H1 (cell line): ENCODE measurements at regions not wholly inside any gene's neighbourhood (a gene's known extent, or its start where the extent isn't known, plus 50 kb on each side); places are given as distances from the start of the nearest gene placed in this dataset.
A peak's percentile ranks its signal among the peaks of the same experiment; 100 is the strongest.

Experiments
- CTCF ChIA-PET: fragments of 300-600 bp; sonication (Branson Sonifier 250); formaldehyde crosslinking; loops from one replicate; lab custom pipeline; 2021; ENCODE audit not compliant: partially characterized antibody; lab: Charles Lee
- POLR2A ChIA-PET: fragments of 300-600 bp; sonication (Branson Sonifier 250); formaldehyde crosslinking; loops from one replicate; lab custom pipeline; 2021; ENCODE audit warnings: inconsistent platforms; ENCODE audit not compliant: partially characterized antibody; lab: Charles Lee
- DNase-seq, 2 experiments: peaks; one replicate each; pipeline versions ENCODE4 v3.0.0 to v3.0.0-alpha.2; 2010 to 2022; ENCODE audit warnings: low spot score in 2 of 2, low read depth in 1 of 2, mixed read lengths in 1 of 2
- FAIRE-seq: peaks from 2 replicates; lab custom pipeline; 2011; peaks lifted over from hg19 to GRCh38; lab: Jason Lieb, UNC
- H2AFZ ChIP-seq: 2 replicates; pipeline ENCODE4 v1.8.1; 2012; ENCODE audit warnings: low read length, inconsistent platforms
- H2AK5ac ChIP-seq: 2 replicates; pipeline ENCODE4 v1.6.1; 2013; ENCODE audit warnings: low read depth, low read length
- H2BK120ac ChIP-seq: replicated peaks from 2 replicates; pipeline ENCODE3; 2013; ENCODE audit warnings: low read depth, low read length, inconsistent platforms
- H2BK12ac ChIP-seq: 2 replicates; pipeline ENCODE4 v1.6.1; 2013; ENCODE audit warnings: low read depth, low read length
- H2BK15ac ChIP-seq: 2 replicates; pipeline ENCODE4 v1.6.1; 2013; ENCODE audit warnings: low read length
- H2BK20ac ChIP-seq: 2 replicates; pipeline ENCODE4 v1.6.1; 2013; ENCODE audit warnings: low read length
- H2BK5ac ChIP-seq: 2 replicates; pipeline ENCODE4 v1.6.1; 2013; ENCODE audit warnings: low read depth, low read length
- H3K14ac ChIP-seq: 2 replicates; pipeline ENCODE4 v1.6.1; 2013; ENCODE audit warnings: inconsistent platforms; ENCODE audit not compliant: insufficient read length
- H3K18ac ChIP-seq: 2 replicates; pipeline ENCODE4 v1.6.1; 2013; ENCODE audit warnings: low read length; ENCODE audit errors: extremely low read depth
- H3K23ac ChIP-seq: 2 replicates; pipeline ENCODE4 v1.6.1; 2013; ENCODE audit warnings: inconsistent platforms; ENCODE audit not compliant: insufficient read length
- H3K23me2 ChIP-seq: 2 replicates; pipeline ENCODE4 v1.6.1; 2013; ENCODE audit warnings: low read depth, low read length
- H3K27ac ChIP-seq: 2 replicates; pipeline ENCODE4 v1.6.1; 2011; ENCODE audit warnings: low read depth, low read length, inconsistent platforms
- H3K27me3 ChIP-seq, 4 experiments: replicated peaks in 1 of 4; 1 replicate in 1 of 4; 2 replicates in 3 of 4; pipeline versions ENCODE4 v1.6.1 to v1.8.1; 2011 to 2013; ENCODE audit warnings: low read length in 3 of 4, mild to moderate bottlenecking in 3 of 4, inconsistent platforms in 2 of 4, mixed read lengths in 2 of 4, moderate library complexity in 1 of 4; ENCODE audit not compliant: control insufficient read depth in 3 of 4, insufficient read depth in 3 of 4; ENCODE audit errors: extremely low read depth in 1 of 4
- H3K36me3 ChIP-seq, 4 experiments: 2 replicates each; pipeline versions ENCODE4 v1.6.1 to v1.8.1; 2011 to 2013; ENCODE audit warnings: mild to moderate bottlenecking in 4 of 4, low read length in 3 of 4, moderate library complexity in 2 of 4, control low read depth in 1 of 4, inconsistent platforms in 1 of 4; ENCODE audit not compliant: insufficient read depth in 4 of 4, control insufficient read depth in 2 of 4
- H3K4ac ChIP-seq: replicated peaks from 2 replicates; pipeline ENCODE3; 2013; ENCODE audit warnings: low read length, low read depth, mixed read lengths, inconsistent platforms; ENCODE audit not compliant: insufficient read length
- H3K4me1 ChIP-seq, 4 experiments: replicated peaks in 1 of 4; 1 replicate in 1 of 4; 2 replicates in 3 of 4; pipeline versions ENCODE4 v1.6.1 to v1.8.1; 2011 to 2013; ENCODE audit warnings: low read length in 3 of 4, inconsistent platforms in 2 of 4, mixed read lengths in 1 of 4; ENCODE audit not compliant: insufficient read depth in 4 of 4, control insufficient read depth in 3 of 4
- H3K4me2 ChIP-seq, 2 experiments: 2 replicates each; pipeline versions ENCODE4 v1.6.1 to v1.8.1; 2011 to 2013; ENCODE audit warnings: low read depth in 2 of 2, low read length in 2 of 2, control low read depth in 1 of 2, inconsistent platforms in 1 of 2, mild to moderate bottlenecking in 1 of 2; ENCODE audit not compliant: insufficient read depth in 1 of 2
- H3K4me3 ChIP-seq, 4 experiments: fragments of 200-600, 300-600 bp in 1 of 4; sonication (generic), shearing (Covaris generic), sonication (Bioruptor Twin) in 1 of 4; 2 replicates each; pipeline versions ENCODE4 v1.5.1 to v1.8.1; 2011 to 2016; ENCODE audit warnings: low read length in 4 of 4, low read depth in 3 of 4, control low read depth in 2 of 4, inconsistent platforms in 2 of 4, mild to moderate bottlenecking in 2 of 4, mixed read lengths in 1 of 4, moderate library complexity in 1 of 4; ENCODE audit not compliant: insufficient read depth in 2 of 4; ENCODE audit errors: extremely low read depth in 1 of 4
- H3K56ac ChIP-seq: replicated peaks from 2 replicates; pipeline ENCODE3; 2013; ENCODE audit warnings: low read depth, mild to moderate bottlenecking, mixed read lengths, low read length, inconsistent platforms; ENCODE audit not compliant: insufficient read length
- H3K79me1 ChIP-seq: 2 replicates; pipeline ENCODE4 v1.6.1; 2013; ENCODE audit warnings: low read depth, low read length, control low read depth
- H3K79me2 ChIP-seq, 2 experiments: 2 replicates each; pipeline versions ENCODE4 v1.6.1 to v1.8.1; 2012 to 2013; ENCODE audit warnings: low read length in 2 of 2, mild to moderate bottlenecking in 2 of 2, inconsistent platforms in 1 of 2; ENCODE audit not compliant: insufficient read depth in 2 of 2, control insufficient read depth in 1 of 2
- H3K9ac ChIP-seq, 4 experiments: replicated peaks in 1 of 4; 1 replicate in 1 of 4; 2 replicates in 3 of 4; pipeline versions ENCODE4 v1.6.1 to v1.8.1; 2011 to 2013; ENCODE audit warnings: low read depth in 3 of 4, low read length in 3 of 4, control low read depth in 2 of 4, mild to moderate bottlenecking in 2 of 4, moderate library complexity in 2 of 4, inconsistent platforms in 1 of 4; ENCODE audit errors: extremely low read depth in 1 of 4
- H3K9me3 ChIP-seq, 2 experiments: 2 replicates each; pipeline versions ENCODE4 v1.6.1 to v1.8.1; 2012 to 2013; ENCODE audit warnings: mild to moderate bottlenecking in 2 of 2, moderate library complexity in 2 of 2, control low read depth in 1 of 2, inconsistent platforms in 1 of 2, low read depth in 1 of 2, low read length in 1 of 2, mixed read lengths in 1 of 2; ENCODE audit not compliant: insufficient read depth in 2 of 2
- H4K20me1 ChIP-seq, 2 experiments: replicated peaks in 1 of 2; 2 replicates each; pipeline versions ENCODE3 to v1.8.1; 2011 to 2013; ENCODE audit warnings: inconsistent platforms in 2 of 2, low read length in 2 of 2, mild to moderate bottlenecking in 1 of 2; ENCODE audit not compliant: insufficient read depth in 2 of 2, control insufficient read depth in 1 of 2
- H4K5ac ChIP-seq: 2 replicates; pipeline ENCODE4 v1.6.1; 2013; ENCODE audit warnings: low read length, low read depth, mixed read lengths, inconsistent platforms; ENCODE audit not compliant: insufficient read length
- H4K8ac ChIP-seq: 2 replicates; pipeline ENCODE4 v1.8.0; 2013; ENCODE audit warnings: mild to moderate bottlenecking, moderate library complexity, low read length, inconsistent platforms; ENCODE audit not compliant: insufficient read depth; ENCODE audit errors: extremely low read depth
- H4K91ac ChIP-seq: replicated peaks from 2 replicates; pipeline ENCODE3; 2013; ENCODE audit warnings: low read length, mixed read lengths, inconsistent platforms; ENCODE audit not compliant: insufficient read length
- ZNF274 ChIP-seq: IDR thresholded peaks from 2 replicates; pipeline ENCODE4 v1.7.0; 2012; ENCODE audit warnings: low read length, borderline replicate concordance; ENCODE audit errors: extremely low read depth
- WGBS, 2 experiments: shearing (Covaris generic) in 1 of 2; methylation state at CpG; one replicate each; pipeline versions ENCODE4 v1.1.6 to v1.1.7; 2013 to 2015; ENCODE audit warnings: low lambda C conversion rate in 2 of 2, mixed read lengths in 2 of 2, inconsistent platforms in 1 of 2, low coverage in 1 of 2, missing lambda C conversion rate in 1 of 2; ENCODE audit not compliant: insufficient replicate concordance in 2 of 2, insufficient coverage in 1 of 2, insufficient read length in 1 of 2; ENCODE audit errors: extremely low coverage in 1 of 2, missing lambda C conversion rate in 1 of 2; 5-methylcytosine and 5-hydroxymethylcytosine counted together
- TF ChIP-seq, protein P1 (sequence below), 3 experiments: IDR thresholded peaks; 1 replicate in 2 of 3; 2 replicates in 1 of 3; pipeline versions ENCODE4 v1.5.1 to v1.6.1; 2011; ENCODE audit warnings: low read length in 3 of 3, mild to moderate bottlenecking in 3 of 3, inconsistent platforms in 2 of 3, low read depth in 1 of 3, moderate library complexity in 1 of 3; ENCODE audit not compliant: insufficient read depth in 1 of 3; ENCODE audit errors: control extremely low read depth in 1 of 3

GRCh38 chr13:20331419-20331818 lies 99.3 kb upstream of the GJB6 start:
- Histone ChIP-seq H3K4me3 (no peak overlapping the region), H3K27ac (no peak overlapping the region), H3K56ac (no peak overlapping the region), H3K4ac (no peak overlapping the region), H3K79me2 (no peaks in the 10 kb centered on the region), H3K18ac (no peak overlapping the region), H2BK15ac (no peak overlapping the region), H4K20me1 (no peaks in the 10 kb centered on the region), H4K5ac (no peak overlapping the region), H3K9me3 (no peaks in the 10 kb centered on the region; a peak in 1 of 4 replicates), H3K14ac (no peak overlapping the region), H3K27me3 (no peaks in the 10 kb centered on the region; a peak in 1 of 7 replicates), H2BK5ac (no peak overlapping the region), H3K4me2 (no peak overlapping the region), H3K23me2 (no peaks in the 10 kb centered on the region), H3K79me1 (no peaks in the 10 kb centered on the region), H4K91ac (no peak overlapping the region), H2BK120ac (no peak overlapping the region), H4K8ac (no peak overlapping the region), H3K9ac (no peak overlapping the region), H2AK5ac (no peak overlapping the region), H3K36me3 (no peaks in the 10 kb centered on the region), H2BK20ac (no peak overlapping the region), H3K23ac (no peak overlapping the region), H2BK12ac (no peak overlapping the region), H2AFZ (no peak overlapping the region), H3K4me1 (peaks cover 0 to 7% (median 0%) of the 10 kb centered on the region in 4 experiments; a peak in 3 of 7 replicates)
- no peak for FAIRE-seq
- ChIA-PET CTCF (interaction anchor here (0.9 to 1.7 kb wide), 4 partner anchors 12 to 134 kb away, joined by 3 to 6 read pairs (median 4); no protein-coding TSS in a partner anchor), POLR2A (no interaction called here)
- no peak for TF ChIP-seq ZNF274
- TF ChIP-seq, protein P1, sequence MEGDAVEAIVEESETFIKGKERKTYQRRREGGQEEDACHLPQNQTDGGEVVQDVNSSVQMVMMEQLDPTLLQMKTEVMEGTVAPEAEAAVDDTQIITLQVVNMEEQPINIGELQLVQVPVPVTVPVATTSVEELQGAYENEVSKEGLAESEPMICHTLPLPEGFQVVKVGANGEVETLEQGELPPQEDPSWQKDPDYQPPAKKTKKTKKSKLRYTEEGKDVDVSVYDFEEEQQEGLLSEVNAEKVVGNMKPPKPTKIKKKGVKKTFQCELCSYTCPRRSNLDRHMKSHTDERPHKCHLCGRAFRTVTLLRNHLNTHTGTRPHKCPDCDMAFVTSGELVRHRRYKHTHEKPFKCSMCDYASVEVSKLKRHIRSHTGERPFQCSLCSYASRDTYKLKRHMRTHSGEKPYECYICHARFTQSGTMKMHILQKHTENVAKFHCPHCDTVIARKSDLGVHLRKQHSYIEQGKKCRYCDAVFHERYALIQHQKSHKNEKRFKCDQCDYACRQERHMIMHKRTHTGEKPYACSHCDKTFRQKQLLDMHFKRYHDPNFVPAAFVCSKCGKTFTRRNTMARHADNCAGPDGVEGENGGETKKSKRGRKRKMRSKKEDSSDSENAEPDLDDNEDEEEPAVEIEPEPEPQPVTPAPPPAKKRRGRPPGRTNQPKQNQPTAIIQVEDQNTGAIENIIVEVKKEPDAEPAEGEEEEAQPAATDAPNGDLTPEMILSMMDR (IDR thresholded peaks at IDR 0.05; ENCODE audit: control extremely low read depth in 1 of 3, insufficient read depth in 1 of 3, low read depth in 1 of 3, low read length in 3 of 3) = peak in 1 of 3 experiments; percentile 17; a peak in 1 of 4 replicates
- no peak for DNase-seq
- 76% methylated on average over 2 of the region's 2 CpGs; no CpG with 5 or more reads in 1 of the 2 experiments for WGBS, 2 experiments
